ENCODE measurements at regions not wholly inside any gene's neighbourhood (a gene's known extent, or its start where the extent isn't known, plus 50 kb on each side); places are given as distances from the start of the nearest gene placed in this dataset.

DNA sequence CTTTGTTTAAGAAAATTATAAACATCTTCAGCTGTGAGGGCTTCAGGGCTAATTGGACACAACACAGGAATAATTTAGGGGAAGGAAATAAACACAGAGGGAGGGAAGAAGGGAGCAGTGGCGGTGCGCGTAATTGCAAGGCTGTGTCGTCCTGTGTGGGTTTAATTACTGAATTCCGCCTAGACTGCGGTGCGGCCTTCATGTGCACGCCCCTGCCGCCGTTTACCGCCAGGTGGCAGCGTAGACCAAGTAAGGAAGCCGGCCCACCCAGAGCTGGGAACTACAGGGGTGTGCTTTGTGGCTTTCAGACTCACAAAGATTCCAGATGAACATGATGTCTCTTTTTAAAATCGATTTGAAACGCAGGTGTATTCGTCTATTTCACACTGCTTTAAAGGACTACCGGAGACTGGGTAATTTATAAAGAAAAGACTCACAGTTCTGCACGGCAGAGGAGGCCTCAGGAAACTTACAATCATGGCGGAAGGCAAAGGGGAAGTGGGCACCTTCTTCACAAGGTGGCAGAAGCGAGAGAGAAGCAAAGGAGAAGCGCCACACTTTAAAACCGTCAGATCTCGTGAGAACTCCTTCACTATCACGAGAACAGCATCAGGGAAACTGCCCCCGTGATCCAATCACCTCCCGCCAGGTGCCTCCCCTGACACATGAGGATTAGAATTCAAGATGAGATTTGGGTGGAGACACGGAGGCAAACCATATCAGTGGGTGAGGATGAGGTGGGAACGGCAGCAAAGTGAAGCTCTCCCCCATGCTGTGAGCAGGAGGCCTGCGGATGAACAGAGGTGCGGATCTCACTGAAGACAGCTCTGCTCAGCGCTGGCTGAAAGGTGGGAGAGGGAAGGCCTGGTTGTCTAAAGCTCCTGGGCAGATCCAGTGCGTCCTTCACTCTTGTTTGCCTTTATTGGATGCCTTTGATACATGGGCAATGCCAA lies 222.0 kb upstream of the PDE10A start:
- no peak overlapping the region for H3K4me3 ChIP-seq (ENCODE audit: low read depth, low read length)

- no peak overlapping the region for H3K4me3 ChIP-seq (ENCODE audit: low read depth, low read length)
Measured at GRCh38 chr6:165883851-165884640, 221.0 kb upstream of the PDE10A start.

DNA sequence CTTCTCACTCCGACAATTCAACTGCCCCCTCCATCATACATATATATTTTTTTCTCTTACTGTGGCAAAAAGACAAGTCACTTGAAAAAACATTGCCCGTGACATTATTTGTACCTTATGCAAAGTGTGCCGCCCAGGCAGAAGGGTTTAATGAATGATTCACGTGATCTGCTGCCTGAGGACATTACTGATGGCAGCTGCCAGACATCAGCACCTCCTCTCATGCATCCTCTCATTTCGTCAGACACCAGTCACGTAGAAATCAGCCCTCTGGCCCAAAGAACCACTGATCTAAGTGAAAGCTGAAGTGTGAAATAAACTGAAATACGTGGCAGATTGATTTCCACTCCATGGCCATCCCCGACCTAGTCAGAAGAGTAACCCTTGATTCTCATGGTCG lies 218.8 kb upstream of the PDE10A start:
- H3K4me3 ChIP-seq (ENCODE audit: low read depth, low read length), result no peak overlapping the region

DNA sequence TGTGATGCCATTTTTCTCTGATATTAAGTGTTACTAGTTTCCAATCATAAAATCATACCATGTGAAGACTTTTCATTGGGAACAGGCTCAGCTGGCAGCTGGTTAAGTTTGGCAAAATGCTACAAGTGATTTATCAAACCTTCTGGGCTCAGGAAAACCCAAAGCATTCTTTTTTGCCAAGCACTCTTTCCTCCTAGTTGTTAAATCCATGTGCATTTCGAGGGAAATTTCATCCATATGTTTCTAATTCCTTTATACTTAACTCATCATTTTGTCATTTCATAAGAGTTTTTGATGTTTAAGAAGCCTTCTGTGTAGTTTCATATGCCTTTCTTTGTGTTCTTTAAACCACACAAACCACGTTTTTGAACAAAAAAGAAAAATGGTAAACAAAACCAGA lies 217.6 kb upstream of the PDE10A start:
- no peak overlapping the region for H3K4me3 ChIP-seq (ENCODE audit: low read depth, low read length)

DNA sequence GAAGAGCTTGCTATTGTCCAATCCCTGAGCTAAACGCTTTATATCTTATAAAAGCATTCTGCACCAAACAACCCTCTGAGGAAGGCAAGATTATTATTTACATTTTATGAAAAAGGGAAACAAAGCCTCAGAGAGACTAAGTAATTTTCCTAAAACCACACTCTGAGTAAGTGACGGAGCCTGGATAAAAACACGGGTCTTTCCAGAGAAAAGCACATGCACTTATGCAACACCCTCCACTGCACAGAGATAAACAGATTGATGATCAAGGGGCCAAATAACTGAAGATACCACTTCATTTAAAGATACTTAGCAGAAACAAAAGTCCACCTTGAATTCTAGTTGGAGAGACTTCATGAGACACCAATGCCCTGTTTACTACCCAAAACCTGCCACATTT lies 214.7 kb upstream of the PDE10A start:
- no peak overlapping the region for H3K4me3 ChIP-seq (ENCODE audit: low read depth, low read length)

DNA sequence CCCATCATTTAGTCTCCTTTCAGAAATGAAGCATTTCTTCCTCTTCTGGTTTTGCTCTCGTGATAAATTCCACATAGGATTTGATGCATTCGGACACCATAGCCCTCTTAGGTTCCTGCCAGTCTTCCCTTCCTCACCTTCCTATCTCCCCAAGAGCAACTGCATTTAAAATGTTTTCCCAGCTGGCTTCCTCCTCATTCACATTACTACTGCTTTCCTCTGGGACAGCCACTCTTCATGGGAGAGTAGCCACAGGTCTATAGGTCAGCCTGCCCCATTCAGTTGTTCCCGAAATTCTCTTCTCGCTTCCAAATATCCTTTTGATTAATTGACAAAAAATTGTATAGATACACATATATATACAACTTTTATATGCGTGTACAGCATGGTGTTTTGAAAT lies 214.2 kb upstream of the PDE10A start:
- H3K4me3 ChIP-seq (ENCODE audit: low read depth, low read length), result no peak overlapping the region

GRCh38 chr6:165876588-165876987 lies 213.5 kb upstream of the PDE10A start:
- H3K4me3 ChIP-seq (ENCODE audit: low read depth, low read length), result no peak overlapping the region

GRCh38 chr6:165875946-165876345 lies 212.9 kb upstream of the PDE10A start:
- H3K4me3 ChIP-seq (ENCODE audit: low read depth, low read length), result no peak overlapping the region

DNA sequence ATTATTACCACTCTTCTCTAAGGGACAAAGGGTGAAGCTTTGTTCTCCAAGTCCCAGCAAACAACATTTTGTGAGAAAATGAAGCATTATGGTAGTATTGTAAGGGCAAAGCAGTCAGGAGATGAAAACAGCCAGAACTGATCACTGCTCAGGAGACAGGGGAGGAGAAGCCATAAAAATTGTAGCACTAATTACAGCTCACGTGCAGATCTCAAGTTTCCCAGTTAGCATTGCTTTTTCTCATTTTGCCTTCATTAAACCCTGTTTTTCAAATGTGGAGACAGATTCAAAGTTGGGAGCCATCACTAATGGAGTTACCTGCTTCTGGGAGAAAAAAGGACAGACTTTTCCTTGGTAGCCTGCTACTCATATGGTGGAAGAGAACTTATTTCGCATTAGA lies 210.9 kb upstream of the PDE10A start:
- no peak overlapping the region for H3K4me3 ChIP-seq (ENCODE audit: low read depth, low read length)

DNA sequence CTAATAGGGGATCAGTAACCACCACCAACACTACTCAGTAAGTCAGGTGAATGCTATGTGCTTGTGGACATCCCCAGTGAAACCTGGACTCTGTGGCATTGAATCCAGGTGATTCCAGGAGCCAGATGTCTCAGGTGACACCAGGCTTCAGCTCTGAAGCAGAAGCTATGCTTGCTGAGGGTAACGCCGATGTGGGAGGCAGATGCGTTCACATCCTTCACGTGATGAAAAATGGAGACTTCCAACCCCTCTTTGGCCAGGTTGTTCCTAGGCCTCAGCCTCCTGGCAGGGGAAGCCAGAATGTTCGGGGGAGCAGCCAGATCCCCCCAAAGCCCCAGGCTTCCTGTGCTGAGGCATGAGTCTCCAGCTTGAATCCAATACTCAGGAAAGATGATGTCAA lies 209.8 kb upstream of the PDE10A start:
- no peak overlapping the region for H3K4me3 ChIP-seq (ENCODE audit: low read depth, low read length)

DNA sequence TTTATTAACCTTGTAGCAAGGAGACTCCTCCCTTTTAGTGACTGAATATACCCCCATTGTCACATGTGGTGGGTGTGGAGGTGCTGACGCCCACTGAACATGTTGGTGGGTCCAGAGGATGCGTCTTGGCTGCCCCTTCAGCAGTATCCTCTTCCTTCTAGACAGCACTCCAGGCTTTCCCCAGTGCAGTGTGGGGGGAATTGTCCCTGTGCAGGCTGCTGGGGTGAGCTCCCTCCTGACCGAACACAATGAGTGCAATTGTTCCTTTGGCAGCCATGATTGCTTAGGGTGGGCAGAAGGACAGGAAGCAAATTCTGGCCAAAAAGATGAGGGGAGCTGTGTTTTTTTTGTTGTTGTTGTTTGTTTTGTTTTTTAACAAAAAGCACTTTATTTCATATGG lies 209.3 kb upstream of the PDE10A start:
- H3K4me3 ChIP-seq (ENCODE audit: low read depth, low read length), result no peak overlapping the region

GRCh38 chr6:165871571-165871970 lies 208.5 kb upstream of the PDE10A start:
- no peak overlapping the region for H3K4me3 ChIP-seq (ENCODE audit: low read depth, low read length)

DNA sequence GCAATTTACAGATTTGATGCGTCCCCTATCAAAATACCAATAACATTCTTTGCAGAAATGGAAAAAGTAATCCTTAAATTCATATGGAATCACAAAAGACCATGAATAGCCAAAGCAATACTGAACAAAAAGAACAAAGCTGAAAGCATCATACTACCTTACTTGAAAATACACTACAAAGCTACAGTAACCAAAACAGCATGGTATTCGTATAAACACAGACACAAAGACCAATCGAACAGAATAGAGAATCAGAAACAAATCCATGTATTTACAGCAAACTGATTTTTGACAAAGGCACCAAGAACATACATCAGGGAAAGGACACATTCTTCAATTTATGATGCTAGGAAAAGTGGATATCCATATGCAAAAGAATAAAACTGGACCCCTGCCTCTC lies 206.5 kb upstream of the PDE10A start:
- H3K4me3 ChIP-seq (ENCODE audit: low read depth, low read length), result no peak overlapping the region

GRCh38 chr6:165864925-165865324 lies 201.9 kb upstream of the PDE10A start:
- H3K4me3 ChIP-seq (ENCODE audit: low read depth, low read length), result no peak overlapping the region

- no peak overlapping the region for H3K4me3 ChIP-seq (ENCODE audit: low read depth, low read length)
Measured at GRCh38 chr6:165864218-165864617, 201.2 kb upstream of the PDE10A start.

DNA sequence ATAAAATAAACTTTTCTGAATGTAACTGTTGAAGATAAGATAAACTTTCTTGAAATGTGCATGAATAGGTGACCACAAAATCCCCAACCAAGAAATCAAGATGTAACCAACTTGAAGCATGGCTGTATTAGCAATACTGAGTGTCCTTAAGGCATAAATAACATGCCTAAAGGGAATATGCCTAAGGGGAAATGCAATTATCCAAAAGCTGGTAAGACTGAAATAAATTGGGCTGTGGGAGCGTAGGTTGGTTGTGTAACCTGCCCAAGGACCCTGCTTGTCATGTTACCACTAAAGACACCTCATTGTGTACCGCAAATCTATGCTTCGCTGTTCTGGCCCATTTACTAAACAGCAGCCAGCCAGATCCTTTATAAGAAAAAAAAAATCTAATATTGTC lies 200.8 kb upstream of the PDE10A start:
- no peak overlapping the region for H3K4me3 ChIP-seq (ENCODE audit: low read depth, low read length)

GRCh38 chr6:165862813-165863212 lies 199.8 kb upstream of the PDE10A start:
- H3K4me3 ChIP-seq (ENCODE audit: low read depth, low read length), result no peak overlapping the region

DNA sequence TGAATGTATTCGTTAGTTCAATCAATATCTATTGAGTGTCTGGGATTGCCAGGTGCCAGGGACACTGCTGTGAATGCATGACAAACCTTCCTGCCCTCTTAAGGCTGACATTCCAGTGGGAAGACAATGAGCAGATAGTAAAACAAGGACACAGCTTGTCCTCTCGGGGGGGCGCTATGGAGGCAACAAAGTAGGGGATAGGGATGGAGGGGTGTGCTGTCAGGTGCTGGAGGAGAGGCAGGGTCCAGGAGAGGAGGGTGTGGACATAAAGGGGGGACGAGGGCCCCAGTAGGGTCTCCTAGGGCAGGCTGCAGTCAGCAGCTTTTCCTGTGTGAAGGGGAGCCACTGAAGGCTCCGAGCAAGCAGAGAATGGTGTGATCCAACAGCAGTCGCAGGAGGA lies 198.2 kb upstream of the PDE10A start:
- no peak overlapping the region for H3K4me3 ChIP-seq (ENCODE audit: low read depth, low read length)

DNA sequence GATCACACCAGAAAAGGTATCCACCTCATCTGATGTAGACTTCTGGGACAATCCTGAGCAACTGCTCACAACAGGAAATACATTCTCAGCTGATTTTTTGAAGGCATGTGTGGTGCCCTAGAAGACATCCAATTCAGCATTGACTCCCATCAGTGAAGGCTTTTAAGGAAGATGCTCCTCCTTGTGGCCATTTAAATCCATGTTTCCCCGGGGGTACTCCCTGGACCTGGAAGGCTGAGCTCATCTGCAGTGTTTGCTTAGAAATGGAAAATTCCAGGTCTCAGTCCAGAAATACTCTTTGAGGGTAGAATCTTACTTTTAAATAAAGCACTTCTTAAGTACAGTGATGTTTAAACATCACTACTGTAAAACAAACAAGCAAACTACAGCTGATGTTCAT lies 195.5 kb upstream of the PDE10A start:
- no peak overlapping the region for H3K4me3 ChIP-seq (ENCODE audit: low read depth, low read length)

DNA sequence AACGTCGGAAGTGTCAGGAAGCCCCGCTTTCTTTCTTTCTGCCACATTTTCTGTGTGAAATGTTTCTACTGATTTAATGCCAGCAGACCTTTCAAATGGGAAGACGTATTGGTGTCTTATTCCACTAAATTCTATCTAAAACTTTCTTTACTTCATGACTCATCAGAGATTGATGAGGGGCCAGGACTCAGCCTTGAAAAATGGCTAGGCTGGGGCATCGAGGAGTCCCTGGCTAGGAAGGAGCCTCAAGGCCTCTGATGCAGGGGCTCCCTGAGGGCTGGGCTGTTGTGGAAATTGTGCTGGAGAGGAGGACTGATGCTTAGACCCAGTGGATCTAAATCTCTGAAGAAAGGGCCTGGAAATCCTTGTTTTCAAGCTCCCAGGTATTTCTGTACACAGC lies 192.8 kb upstream of the PDE10A start:
- H3K4me3 ChIP-seq (ENCODE audit: low read depth, low read length), result no peak overlapping the region

DNA sequence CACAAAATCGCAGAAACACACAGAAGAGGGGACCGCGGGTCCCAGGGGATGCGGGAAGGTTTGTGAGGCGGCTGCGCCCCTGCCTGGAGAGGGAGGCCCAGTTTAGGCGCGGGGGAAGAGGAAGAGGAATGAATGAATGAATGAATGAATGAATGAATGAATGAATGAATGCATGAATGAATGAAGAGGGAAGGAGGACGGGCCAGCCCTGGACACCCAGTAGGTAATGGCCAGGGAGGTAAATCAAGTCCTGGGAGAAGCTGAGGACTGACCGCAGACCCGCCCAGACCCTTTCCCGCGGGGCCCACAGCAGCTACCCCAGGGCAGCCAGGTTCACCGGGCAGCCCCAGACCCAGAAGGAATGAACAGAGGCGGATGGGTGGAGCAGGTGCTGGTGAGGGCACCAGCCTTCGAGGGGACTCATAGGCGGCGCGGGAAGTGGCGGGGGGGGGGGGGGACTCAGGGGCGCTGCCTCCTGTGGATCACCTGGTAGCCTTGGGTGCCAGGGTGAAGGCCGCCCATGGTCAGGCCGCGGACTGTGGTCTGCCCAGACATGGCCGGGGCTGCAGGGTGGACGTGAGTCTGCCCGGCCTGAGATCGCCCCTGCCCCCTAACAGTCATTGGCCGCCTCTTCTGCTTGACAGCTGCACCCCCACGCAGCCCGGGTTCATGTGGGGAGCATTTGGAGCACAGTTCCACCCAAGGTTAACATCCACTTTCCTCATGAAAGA lies 192.0 kb upstream of the PDE10A start:
- H3K4me3 ChIP-seq (ENCODE audit: low read depth, low read length), result no peak overlapping the region
